GM21381 (cell line): ENCODE measurements at regions not wholly inside any gene's neighbourhood (a gene's known extent, or its start where the extent isn't known, plus 50 kb on each side); places are given as distances from the start of the nearest gene placed in this dataset.
"Not testable (repeated sequence)": the region's sequence is repeated elsewhere in the genome, so short reads cannot be mapped to it uniquely, and the experiment has no call there.

Source experiments
- ATAC-seq: cut with Tn5 transposase; IDR thresholded peaks from one replicate; pipeline ENCODE4 v1.9.1; 2021; ENCODE audit warnings: mild to moderate bottlenecking, moderate library complexity; ENCODE audit not compliant: unreplicated experiment

GRCh38 chr3:27630885-27631284, 91.2 kb downstream of the EOMES start:
- ATAC-seq, result no peak

GRCh38 chr3:27629366-27629765, 92.8 kb downstream of the EOMES start:
- ATAC-seq, result no peak

GRCh38 chr3:27628026-27628750, 93.9 kb downstream of the EOMES start:
- no peak for ATAC-seq

GRCh38 chr3:27626596-27627118, 95.5 kb downstream of the EOMES start:
- no peak for ATAC-seq

GRCh38 chr3:27625864-27626263, 96.3 kb downstream of the EOMES start:
- ATAC-seq, result no peak

GRCh38 chr3:27623085-27623753, 98.9 kb downstream of the EOMES start:
- no peak for ATAC-seq

GRCh38 chr3:27617552-27617951, 104.6 kb downstream of the EOMES start:
- no peak for ATAC-seq

GRCh38 chr3:27616031-27616430, 106.1 kb downstream of the EOMES start:
- ATAC-seq, result no peak

- no peak for ATAC-seq
Measured at GRCh38 chr3:27615555-27615954, 106.6 kb downstream of the EOMES start.

- no peak for ATAC-seq
Measured at GRCh38 chr3:27614592-27614991, 107.5 kb downstream of the EOMES start.

GRCh38 chr3:27613846-27614500, 108.2 kb downstream of the EOMES start:
- no peak for ATAC-seq

GRCh38 chr3:27610800-27611525, 111.2 kb downstream of the EOMES start:
- no peak for ATAC-seq

- no peak for ATAC-seq
Measured at GRCh38 chr3:27607370-27607769, 114.8 kb downstream of the EOMES start.

- no peak for ATAC-seq
Measured at GRCh38 chr3:27606537-27606936, 115.6 kb downstream of the EOMES start.

- ATAC-seq, result not testable (repeated sequence)
Measured at GRCh38 chr3:27601311-27601710, 117.1 kb upstream of the SLC4A7 start.

- not testable (repeated sequence) for ATAC-seq
Measured at GRCh38 chr3:27599741-27600140, 115.6 kb upstream of the SLC4A7 start.

GRCh38 chr3:27596921-27597320, 112.7 kb upstream of the SLC4A7 start:
- ATAC-seq, result no peak

- no peak for ATAC-seq
Measured at GRCh38 chr3:27596334-27596841, 112.2 kb upstream of the SLC4A7 start.

GRCh38 chr3:27594096-27594690, 110.0 kb upstream of the SLC4A7 start:
- no peak for ATAC-seq

- ATAC-seq, result no peak
Measured at GRCh38 chr3:27593173-27593572, 109.0 kb upstream of the SLC4A7 start.
